ENCODE measurements at regions not wholly inside any gene's neighbourhood (a gene's known extent, or its start where the extent isn't known, plus 50 kb on each side); places are given as distances from the start of the nearest gene placed in this dataset.

DNA sequence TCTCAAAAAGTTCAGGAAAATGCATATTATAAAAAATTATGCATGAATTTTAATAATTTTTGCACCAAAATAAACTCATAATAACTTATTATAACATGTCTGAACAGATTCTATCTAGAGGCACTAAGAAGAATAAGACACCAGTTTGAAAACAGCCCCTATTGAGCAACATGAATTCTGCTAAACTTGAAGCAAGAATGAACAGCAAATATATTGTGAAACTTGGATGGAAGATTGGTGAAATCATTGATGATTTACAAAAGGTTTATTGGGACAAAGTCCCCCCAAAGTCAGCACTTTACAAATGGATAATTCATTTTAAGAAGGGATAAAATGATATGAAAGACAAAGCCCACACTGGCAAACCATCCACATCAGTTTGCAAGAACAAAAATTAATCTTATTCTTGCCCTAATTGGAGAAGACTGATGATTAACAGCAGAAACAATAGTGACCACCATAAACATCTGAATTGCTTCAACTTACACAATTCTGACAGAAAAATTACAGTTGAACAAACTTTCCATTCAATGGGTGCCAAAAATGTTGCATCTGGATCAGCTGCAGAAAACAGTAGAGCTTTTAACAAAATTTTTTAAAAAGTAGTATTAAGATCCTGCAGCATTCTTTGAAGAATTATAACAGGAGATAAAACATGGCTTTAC, 257.5 kb upstream of the FAT3 start:
- TF ChIP-seq, protein P1, sequence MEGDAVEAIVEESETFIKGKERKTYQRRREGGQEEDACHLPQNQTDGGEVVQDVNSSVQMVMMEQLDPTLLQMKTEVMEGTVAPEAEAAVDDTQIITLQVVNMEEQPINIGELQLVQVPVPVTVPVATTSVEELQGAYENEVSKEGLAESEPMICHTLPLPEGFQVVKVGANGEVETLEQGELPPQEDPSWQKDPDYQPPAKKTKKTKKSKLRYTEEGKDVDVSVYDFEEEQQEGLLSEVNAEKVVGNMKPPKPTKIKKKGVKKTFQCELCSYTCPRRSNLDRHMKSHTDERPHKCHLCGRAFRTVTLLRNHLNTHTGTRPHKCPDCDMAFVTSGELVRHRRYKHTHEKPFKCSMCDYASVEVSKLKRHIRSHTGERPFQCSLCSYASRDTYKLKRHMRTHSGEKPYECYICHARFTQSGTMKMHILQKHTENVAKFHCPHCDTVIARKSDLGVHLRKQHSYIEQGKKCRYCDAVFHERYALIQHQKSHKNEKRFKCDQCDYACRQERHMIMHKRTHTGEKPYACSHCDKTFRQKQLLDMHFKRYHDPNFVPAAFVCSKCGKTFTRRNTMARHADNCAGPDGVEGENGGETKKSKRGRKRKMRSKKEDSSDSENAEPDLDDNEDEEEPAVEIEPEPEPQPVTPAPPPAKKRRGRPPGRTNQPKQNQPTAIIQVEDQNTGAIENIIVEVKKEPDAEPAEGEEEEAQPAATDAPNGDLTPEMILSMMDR (conservative IDR thresholded peaks at IDR 0.05; ENCODE audit: low read depth, low read length), result no peak
- TF ChIP-seq EZH2phosphoT487 (IDR thresholded peaks at IDR 0.05; ENCODE audit: borderline replicate concordance, low read length) (no peak), EZH2 (IDR thresholded peaks at IDR 0.05; ENCODE audit: low read length, unreplicated experiment) (no peak)
